Skeletal muscle satellite cell (primary cell): ENCODE measurements at regions not wholly inside any gene's neighbourhood (a gene's known extent, or its start where the extent isn't known, plus 50 kb on each side); places are given as distances from the start of the nearest gene placed in this dataset.

Experiments used
- H3K27me3 ChIP-seq: 2 replicates; pipeline ENCODE4 v1.7.0; 2013; ENCODE audit warnings: low read length; ENCODE audit not compliant: control insufficient read depth, insufficient read depth
- H3K36me3 ChIP-seq: 2 replicates; pipeline ENCODE4 v1.7.0; 2013; ENCODE audit warnings: mild to moderate bottlenecking, control low read depth, low read length; ENCODE audit not compliant: insufficient read depth
- H3K4me1 ChIP-seq: 2 replicates; pipeline ENCODE4 v1.7.0; 2013; ENCODE audit warnings: low read length; ENCODE audit not compliant: control insufficient read depth, insufficient read depth
- H3K4me2 ChIP-seq: 2 replicates; pipeline ENCODE4 v1.7.0; 2013; ENCODE audit warnings: mild to moderate bottlenecking, low read length
- H3K4me3 ChIP-seq: 2 replicates; pipeline ENCODE4 v1.7.0; 2013; ENCODE audit warnings: low read length
- H3K9ac ChIP-seq: 2 replicates; pipeline ENCODE4 v1.7.0; 2013; ENCODE audit warnings: mild to moderate bottlenecking, low read depth, low read length, moderate library complexity
- H3K9me3 ChIP-seq: replicated peaks from 2 replicates; pipeline ENCODE4 v1.7.0; 2013; ENCODE audit warnings: mild to moderate bottlenecking, control low read depth, low read length

- Histone ChIP-seq H3K4me1 (no peaks in the 10 kb centered on the region), H3K4me2 (no peak overlapping the region)
These were observed 563.9 kb upstream of the NRXN1 start for GRCh38 chr2:51595836-51596235.

GRCh38 chr2:51581636-51582267 lies 549.8 kb upstream of the NRXN1 start:
- Histone ChIP-seq H3K9ac (no peak overlapping the region), H3K4me1 (no peaks in the 10 kb centered on the region), H3K27me3 (no peaks in the 10 kb centered on the region), H3K9me3 (peaks cover 2% of the 10 kb centered on the region), H3K4me3 (no peak overlapping the region), H3K36me3 (no peaks in the 10 kb centered on the region), H3K4me2 (no peak overlapping the region)

More at GRCh38 chr2:51595836-51596235, 563.9 kb upstream of the NRXN1 start:
- Histone ChIP-seq H3K9ac (no peak overlapping the region), H3K36me3 (no peaks in the 10 kb centered on the region), H3K27me3 (no peaks in the 10 kb centered on the region), H3K4me3 (no peak overlapping the region), H3K9me3 (peaks cover 3% of the 10 kb centered on the region)

GRCh38 chr2:51579412-51579811 lies 547.5 kb upstream of the NRXN1 start:
- H3K9ac ChIP-seq, result no peak overlapping the region
- H3K4me1 ChIP-seq, result no peaks in the 10 kb centered on the region
- no peaks in the 10 kb centered on the region for H3K36me3 ChIP-seq
- H3K9me3 ChIP-seq, result peaks cover 2% of the 10 kb centered on the region
- H3K4me3 ChIP-seq, result no peak overlapping the region
- no peak overlapping the region for H3K4me2 ChIP-seq
- H3K27me3 ChIP-seq, result no peaks in the 10 kb centered on the region

- no peaks in the 10 kb centered on the region for H3K36me3 ChIP-seq
- H3K9ac ChIP-seq, result no peak overlapping the region
- H3K4me2 ChIP-seq, result no peak overlapping the region
- H3K9me3 ChIP-seq, result peaks cover under 1% of the 10 kb centered on the region
- no peaks in the 10 kb centered on the region for H3K4me1 ChIP-seq
- H3K27me3 ChIP-seq, result no peaks in the 10 kb centered on the region
- H3K4me3 ChIP-seq, result no peak overlapping the region
These were observed 543.2 kb upstream of the NRXN1 start for GRCh38 chr2:51575181-51575580.

- peaks cover 4% of the 10 kb centered on the region for H3K9me3 ChIP-seq
- no peak overlapping the region for H3K4me3 ChIP-seq
- no peaks in the 10 kb centered on the region for H3K27me3 ChIP-seq
- no peak overlapping the region for H3K4me2 ChIP-seq
- H3K9ac ChIP-seq, result no peak overlapping the region
- H3K36me3 ChIP-seq, result no peaks in the 10 kb centered on the region
- H3K4me1 ChIP-seq, result no peaks in the 10 kb centered on the region
These were observed 527.1 kb upstream of the NRXN1 start for GRCh38 chr2:51559026-51559425.

- H3K9ac ChIP-seq, result no peak overlapping the region
- no peaks in the 10 kb centered on the region for H3K27me3 ChIP-seq
- H3K4me2 ChIP-seq, result no peak overlapping the region
These were observed 521.5 kb upstream of the NRXN1 start for GRCh38 chr2:51553476-51553875.

GRCh38 chr2:51535763-51536162 lies 503.8 kb upstream of the NRXN1 start:
- Histone ChIP-seq H3K4me3 (no peak overlapping the region), H3K27me3 (no peaks in the 10 kb centered on the region), H3K9me3 (no peaks in the 10 kb centered on the region), H3K4me1 (no peaks in the 10 kb centered on the region), H3K36me3 (no peaks in the 10 kb centered on the region), H3K9ac (no peak overlapping the region), H3K4me2 (no peak overlapping the region)

More at GRCh38 chr2:51553476-51553875, 521.5 kb upstream of the NRXN1 start:
- no peaks in the 10 kb centered on the region for H3K4me1 ChIP-seq
- no peaks in the 10 kb centered on the region for H3K36me3 ChIP-seq
- no peaks in the 10 kb centered on the region for H3K9me3 ChIP-seq
- no peak overlapping the region for H3K4me3 ChIP-seq

- Histone ChIP-seq H3K9me3 (no peaks in the 10 kb centered on the region), H3K36me3 (no peaks in the 10 kb centered on the region), H3K4me2 (no peak overlapping the region), H3K27me3 (no peaks in the 10 kb centered on the region), H3K9ac (no peak overlapping the region), H3K4me3 (no peak overlapping the region), H3K4me1 (no peaks in the 10 kb centered on the region)
These were observed 502.2 kb upstream of the NRXN1 start for GRCh38 chr2:51534166-51534565.

- Histone ChIP-seq H3K4me1 (no peaks in the 10 kb centered on the region), H3K27me3 (no peaks in the 10 kb centered on the region), H3K36me3 (no peaks in the 10 kb centered on the region), H3K4me3 (no peak overlapping the region), H3K4me2 (no peak overlapping the region), H3K9ac (no peak overlapping the region), H3K9me3 (no peaks in the 10 kb centered on the region)
These were observed 496.2 kb upstream of the NRXN1 start for GRCh38 chr2:51528156-51528555.

GRCh38 chr2:51526766-51527165 lies 494.8 kb upstream of the NRXN1 start:
- Histone ChIP-seq H3K27me3 (no peaks in the 10 kb centered on the region), H3K4me2 (no peak overlapping the region), H3K36me3 (no peaks in the 10 kb centered on the region), H3K4me1 (no peaks in the 10 kb centered on the region), H3K9me3 (no peaks in the 10 kb centered on the region), H3K9ac (no peak overlapping the region), H3K4me3 (no peak overlapping the region)

- peaks cover 8% of the 10 kb centered on the region for H3K9me3 ChIP-seq
- no peak overlapping the region for H3K4me3 ChIP-seq
- no peak overlapping the region for H3K4me2 ChIP-seq
- H3K9ac ChIP-seq, result no peak overlapping the region
- H3K36me3 ChIP-seq, result no peaks in the 10 kb centered on the region
- no peaks in the 10 kb centered on the region for H3K4me1 ChIP-seq
- no peaks in the 10 kb centered on the region for H3K27me3 ChIP-seq
These were observed 484.7 kb upstream of the NRXN1 start for GRCh38 chr2:51516667-51517066.

GRCh38 chr2:51511002-51511401 lies 479.1 kb upstream of the NRXN1 start:
- H3K4me2 ChIP-seq, result no peak overlapping the region
- H3K27me3 ChIP-seq, result no peaks in the 10 kb centered on the region
- H3K36me3 ChIP-seq, result no peaks in the 10 kb centered on the region
- no peak overlapping the region for H3K4me3 ChIP-seq
- H3K9me3 ChIP-seq, result no peaks in the 10 kb centered on the region
- no peaks in the 10 kb centered on the region for H3K4me1 ChIP-seq
- no peak overlapping the region for H3K9ac ChIP-seq
